Epithelial cell of esophagus (primary cell): ENCODE measurements at regions not wholly inside any gene's neighbourhood (a gene's known extent, or its start where the extent isn't known, plus 50 kb on each side); places are given as distances from the start of the nearest gene placed in this dataset.
A peak's percentile ranks its signal among the peaks of the same experiment; 100 is the strongest.

Experiments
- DNase-seq: peaks from one replicate; pipeline ENCODE4 v3.0.0; 2010; ENCODE audit warnings: low read depth
- H3K4me3 ChIP-seq: 2 replicates; pipeline ENCODE4 v1.5.1; 2011; ENCODE audit warnings: mild to moderate bottlenecking, low read length, control low read depth
- CTCF ChIP-seq: IDR thresholded peaks from 2 replicates; pipeline ENCODE4 v1.5.1; 2011; ENCODE audit warnings: low read depth, mild to moderate bottlenecking, low read length, control low read depth, inconsistent platforms; ENCODE audit not compliant: insufficient read depth; ENCODE audit errors: missing control alignments

DNA sequence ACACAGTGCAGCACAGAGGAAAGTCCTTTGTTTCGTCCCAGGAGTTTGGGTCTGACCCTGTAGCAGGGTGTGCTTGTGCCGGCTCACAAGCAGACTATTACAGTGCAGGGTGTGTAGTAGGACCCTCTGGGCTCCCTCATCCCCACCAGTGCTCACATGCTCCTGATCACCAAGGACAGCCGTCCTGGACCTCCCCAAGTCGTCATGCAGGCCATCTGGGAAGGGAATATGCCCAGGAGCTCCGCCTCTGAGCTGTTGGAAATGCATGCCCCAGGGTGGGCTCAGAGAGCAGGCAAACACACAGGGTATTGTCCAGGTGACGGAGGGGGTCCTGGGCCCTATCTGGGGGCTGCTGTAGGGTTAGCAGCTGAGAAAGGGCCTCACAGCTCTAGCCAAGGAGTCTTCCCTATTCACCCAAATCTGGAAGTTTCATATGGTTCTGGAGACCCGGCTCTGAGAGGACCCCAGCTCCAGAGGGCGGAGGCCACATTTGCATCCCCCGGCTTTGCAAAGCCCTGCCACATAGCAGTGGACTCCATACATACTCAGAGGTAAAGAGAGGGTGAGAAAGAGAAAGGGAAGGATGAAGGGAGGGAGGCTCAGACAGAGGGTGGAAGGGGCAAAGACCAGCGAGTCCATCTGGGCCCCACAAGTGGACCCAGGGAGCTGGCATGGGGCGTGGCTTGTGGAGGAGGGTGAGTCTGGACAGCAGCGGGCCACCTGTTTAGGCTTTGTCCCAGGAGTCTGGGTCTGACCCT is 53.5 kb upstream of the PPP2R5C start:
- DNase-seq = no peak
- H3K4me3 ChIP-seq = no peak overlapping the region
- TF ChIP-seq CTCF = no peak

DNA sequence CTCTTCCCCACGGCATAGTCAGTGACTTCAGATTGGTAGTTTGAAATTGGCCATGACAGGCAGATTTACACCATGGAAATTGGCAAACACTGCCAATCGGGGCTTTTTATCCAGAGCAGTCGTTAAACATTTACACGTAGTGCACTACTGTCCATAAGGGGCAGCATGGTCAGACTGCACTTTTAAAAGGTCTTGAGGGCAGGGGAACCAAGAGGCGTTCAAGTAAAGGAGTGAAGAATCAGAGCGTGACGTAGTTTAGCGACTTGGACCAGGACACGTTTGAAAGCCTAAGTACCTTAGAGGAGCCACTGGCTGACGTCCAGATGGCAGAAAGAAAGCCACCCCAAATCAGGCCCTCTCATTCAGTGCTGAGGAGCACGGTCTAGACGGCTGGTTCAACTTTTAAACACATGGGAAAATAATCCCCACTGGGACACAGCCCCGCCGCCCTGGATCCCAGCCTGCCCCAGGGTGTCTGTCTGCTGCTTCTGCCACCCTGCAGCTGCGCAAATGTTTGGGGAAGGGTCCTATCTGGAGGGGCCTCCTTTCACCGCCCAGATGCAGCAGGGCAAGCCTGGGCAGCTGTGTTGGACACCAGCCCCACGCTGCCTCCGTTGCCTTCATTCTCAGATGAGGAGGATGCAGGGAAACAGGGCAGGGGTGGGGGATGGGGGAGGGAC is 52.5 kb upstream of the PPP2R5C start:
- DNase-seq = no peak
- no peak overlapping the region for H3K4me3 ChIP-seq
- TF ChIP-seq CTCF = no peak

GRCh38 chr14:101709533-101709881 is 52.0 kb upstream of the PPP2R5C start:
- H3K4me3 ChIP-seq = no peak overlapping the region
- no peak for TF ChIP-seq CTCF
- DNase-seq = no peak

GRCh38 chr14:101709962-101710931 is 51.3 kb upstream of the PPP2R5C start:
- peak; percentile 51 for DNase-seq
- no peak for TF ChIP-seq CTCF
- H3K4me3 ChIP-seq = no peak overlapping the region

GRCh38 chr14:101711041-101711856 is 50.3 kb upstream of the PPP2R5C start:
- DNase-seq = no peak
- no peak for TF ChIP-seq CTCF
- no peak overlapping the region for H3K4me3 ChIP-seq
